ENCODE measurements at regions not wholly inside any gene's neighbourhood (a gene's known extent, or its start where the extent isn't known, plus 50 kb on each side); places are given as distances from the start of the nearest gene placed in this dataset.

- H3K27ac ChIP-seq (ENCODE audit: low read depth, low read length), result no peak overlapping the region
- H4K20me1 ChIP-seq (ENCODE audit: insufficient read depth, low read length), result no peaks in the 10 kb centered on the region
- no peaks in the 10 kb centered on the region for H3K27me3 ChIP-seq (ENCODE audit: insufficient read depth, low read length)
- H3K4me2 ChIP-seq (ENCODE audit: insufficient read depth, low read length), result no peak overlapping the region
- H3K4me3 ChIP-seq (ENCODE audit: insufficient read depth, low read length), result no peak overlapping the region
- H3K79me2 ChIP-seq (ENCODE audit: insufficient read depth, low read length), result no peaks in the 10 kb centered on the region
- H3K36me3 ChIP-seq (ENCODE audit: insufficient read depth, low read length), result no peaks in the 10 kb centered on the region
- no peak overlapping the region for H2AFZ ChIP-seq (ENCODE audit: low read length)
- no peak for TF ChIP-seq CTCF (IDR thresholded peaks at IDR 0.05; ENCODE audit: extremely low read depth, low read depth, low read length)
- no peaks in the 10 kb centered on the region for H3K9me3 ChIP-seq (ENCODE audit: low read depth, low read length)
- DNase-seq (ENCODE audit: insufficient read length, low spot score, missing footprints), result no peak
- H3K4me1 ChIP-seq (ENCODE audit: insufficient read depth, low read length), result no peaks in the 10 kb centered on the region
Measured at GRCh38 chr21:29396951-29397455, 98.3 kb downstream of the BACH1 start.

- Histone ChIP-seq H3K4me3 (ENCODE audit: insufficient read depth, low read length) (no peak overlapping the region), H3K27me3 (ENCODE audit: insufficient read depth, low read length) (no peaks in the 10 kb centered on the region), H3K36me3 (ENCODE audit: insufficient read depth, low read length) (no peaks in the 10 kb centered on the region), H3K79me2 (ENCODE audit: insufficient read depth, low read length) (no peaks in the 10 kb centered on the region), H3K4me2 (ENCODE audit: insufficient read depth, low read length) (no peak overlapping the region), H4K20me1 (ENCODE audit: insufficient read depth, low read length) (no peaks in the 10 kb centered on the region), H2AFZ (ENCODE audit: low read length) (no peak overlapping the region), H3K4me1 (ENCODE audit: insufficient read depth, low read length) (no peaks in the 10 kb centered on the region), H3K9me3 (ENCODE audit: low read depth, low read length) (no peaks in the 10 kb centered on the region), H3K27ac (ENCODE audit: low read depth, low read length) (no peak overlapping the region)
- TF ChIP-seq CTCF (IDR thresholded peaks at IDR 0.05; ENCODE audit: extremely low read depth, low read depth, low read length), result no peak
- DNase-seq (ENCODE audit: insufficient read length, low spot score, missing footprints), result peak; percentile 56
Measured at GRCh38 chr21:29403301-29403700, 104.6 kb downstream of the BACH1 start.

- H3K27me3 ChIP-seq (ENCODE audit: insufficient read depth, low read length), result no peaks in the 10 kb centered on the region
Measured at GRCh38 chr21:29403922-29404538, 105.3 kb downstream of the BACH1 start.

More at GRCh38 chr21:29403922-29404538, 105.3 kb downstream of the BACH1 start:
- H3K36me3 ChIP-seq (ENCODE audit: insufficient read depth, low read length), result no peaks in the 10 kb centered on the region
- H2AFZ ChIP-seq (ENCODE audit: low read length), result no peak overlapping the region
- no peak overlapping the region for H3K4me2 ChIP-seq (ENCODE audit: insufficient read depth, low read length)
- no peaks in the 10 kb centered on the region for H3K79me2 ChIP-seq (ENCODE audit: insufficient read depth, low read length)
- H4K20me1 ChIP-seq (ENCODE audit: insufficient read depth, low read length), result no peaks in the 10 kb centered on the region
- no peak for DNase-seq (ENCODE audit: insufficient read length, low spot score, missing footprints)
- H3K4me3 ChIP-seq (ENCODE audit: insufficient read depth, low read length), result no peak overlapping the region
- no peak overlapping the region for H3K27ac ChIP-seq (ENCODE audit: low read depth, low read length)
- H3K4me1 ChIP-seq (ENCODE audit: insufficient read depth, low read length), result no peaks in the 10 kb centered on the region
- no peak for TF ChIP-seq CTCF (IDR thresholded peaks at IDR 0.05; ENCODE audit: extremely low read depth, low read depth, low read length)
- no peaks in the 10 kb centered on the region for H3K9me3 ChIP-seq (ENCODE audit: low read depth, low read length)
